Osteoblast (primary cell): ENCODE measurements at regions not wholly inside any gene's neighbourhood (a gene's known extent, or its start where the extent isn't known, plus 50 kb on each side); places are given as distances from the start of the nearest gene placed in this dataset.
"Not testable (repeated sequence)": the region's sequence is repeated elsewhere in the genome, so short reads cannot be mapped to it uniquely, and the experiment has no call there.

Source experiments
- DNase-seq: peaks from one replicate; pipeline ENCODE4 v3.0.0; 2011; ENCODE audit warnings: low spot score, mixed read lengths; ENCODE audit not compliant: insufficient read length; ENCODE audit errors: missing footprints
- H2AFZ ChIP-seq: 2 replicates; pipeline ENCODE4 v1.6.0; 2011; ENCODE audit warnings: mild to moderate bottlenecking, low read length
- H3K27ac ChIP-seq: 2 replicates; pipeline ENCODE4 v1.5.1; 2011; ENCODE audit warnings: mild to moderate bottlenecking, low read depth, low read length, moderate library complexity
- H3K27me3 ChIP-seq: 2 replicates; pipeline ENCODE4 v1.6.0; 2012; ENCODE audit warnings: mild to moderate bottlenecking, control low read depth, inconsistent platforms, low read length, moderate library complexity; ENCODE audit not compliant: insufficient read depth
- H3K36me3 ChIP-seq: 2 replicates; pipeline ENCODE4 v1.5.1; 2011; ENCODE audit warnings: mild to moderate bottlenecking, low read length, control low read depth, moderate library complexity; ENCODE audit not compliant: insufficient read depth
- H3K4me1 ChIP-seq: 2 replicates; pipeline ENCODE4 v1.5.1; 2011; ENCODE audit warnings: mild to moderate bottlenecking, low read length, control low read depth, moderate library complexity; ENCODE audit not compliant: insufficient read depth
- H3K4me2 ChIP-seq: 2 replicates; pipeline ENCODE4 v1.6.0; 2011; ENCODE audit warnings: mild to moderate bottlenecking, low read length; ENCODE audit not compliant: insufficient read depth
- H3K4me3 ChIP-seq: fragments of 200-600 bp; sonication (generic); 3 replicates; pipeline ENCODE4 v1.5.1; 2012; ENCODE audit warnings: mild to moderate bottlenecking, low read length, inconsistent platforms; ENCODE audit not compliant: insufficient read depth
- H3K79me2 ChIP-seq: 2 replicates; pipeline ENCODE4 v1.6.0; 2012; ENCODE audit warnings: mild to moderate bottlenecking, low read length, control low read depth, inconsistent platforms; ENCODE audit not compliant: insufficient read depth
- H3K9me3 ChIP-seq: 2 replicates; pipeline ENCODE4 v1.5.1; 2011; ENCODE audit warnings: low read depth, low read length, control low read depth
- H4K20me1 ChIP-seq: 2 replicates; pipeline ENCODE4 v1.6.0; 2012; ENCODE audit warnings: mild to moderate bottlenecking, low read length, control low read depth; ENCODE audit not compliant: insufficient read depth
- CTCF ChIP-seq: IDR thresholded peaks from 2 replicates; pipeline ENCODE4 v1.5.1; 2011; ENCODE audit warnings: mild to moderate bottlenecking, low read depth, low read length, moderate library complexity; ENCODE audit errors: extremely low read depth

DNA sequence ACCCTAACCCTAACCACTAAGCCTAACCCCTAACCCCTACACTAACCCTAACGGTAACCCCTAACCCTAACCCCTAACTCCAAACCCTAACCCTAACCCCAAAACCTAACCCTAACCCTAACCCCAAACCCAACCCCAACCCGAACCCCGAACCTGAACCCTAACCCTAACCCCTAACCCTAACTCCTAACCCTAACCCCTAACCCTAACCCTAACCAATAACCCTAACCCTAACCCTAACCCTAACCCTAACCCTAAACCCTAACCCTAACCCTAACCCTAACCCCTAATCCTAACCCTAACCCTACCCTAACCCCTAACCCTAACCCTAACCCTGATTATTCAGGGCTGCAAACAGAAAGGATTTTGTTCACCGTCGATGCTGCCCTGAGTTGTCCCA, 144.6 kb upstream of the DUSP22 start:
- DNase-seq, H3K4me3 ChIP-seq, H3K4me2 ChIP-seq, H3K27ac ChIP-seq, H4K20me1 ChIP-seq, H3K9me3 ChIP-seq, H3K36me3 ChIP-seq, H3K79me2 ChIP-seq, H2AFZ ChIP-seq, H3K27me3 ChIP-seq, H3K4me1 ChIP-seq: not testable (repeated sequence)

GRCh38 chr6:148051-148984, 144.0 kb upstream of the DUSP22 start:
- not testable (repeated sequence) for H3K4me2 ChIP-seq, H3K27ac ChIP-seq, H2AFZ ChIP-seq, H4K20me1 ChIP-seq, H3K79me2 ChIP-seq, H3K36me3 ChIP-seq, H3K27me3 ChIP-seq, H3K4me1 ChIP-seq, H3K4me3 ChIP-seq, DNase-seq, H3K9me3 ChIP-seq
- TF ChIP-seq CTCF: peak; percentile 17

- not testable (repeated sequence) for H3K79me2 ChIP-seq, H4K20me1 ChIP-seq, H3K9me3 ChIP-seq, H3K4me1 ChIP-seq, H2AFZ ChIP-seq, H3K4me2 ChIP-seq, H3K27ac ChIP-seq, H3K4me3 ChIP-seq, H3K36me3 ChIP-seq, H3K27me3 ChIP-seq, DNase-seq
Measured at GRCh38 chr6:150147-150546, 142.1 kb upstream of the DUSP22 start.

DNA sequence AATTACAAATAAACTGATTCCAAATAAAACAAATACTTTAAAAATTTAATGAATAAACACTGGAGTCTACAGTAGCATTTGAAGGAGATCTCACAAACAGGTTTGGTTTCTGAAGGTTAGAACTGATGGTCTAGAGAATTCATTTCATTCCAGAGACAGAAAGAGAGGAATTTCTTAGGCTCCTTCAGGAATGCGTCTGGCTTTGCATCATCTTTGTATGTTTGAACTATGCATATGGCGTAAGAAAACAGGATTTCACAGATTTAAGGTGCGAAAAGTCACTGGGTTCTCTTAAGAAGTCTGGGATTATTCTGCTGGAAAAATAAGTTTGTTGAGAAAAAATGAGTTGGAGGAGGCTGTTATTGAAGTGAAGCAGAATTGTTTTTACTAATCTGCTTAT, 139.9 kb upstream of the DUSP22 start:
- H2AFZ ChIP-seq, H3K9me3 ChIP-seq, H4K20me1 ChIP-seq, H3K4me1 ChIP-seq, H3K27ac ChIP-seq, H3K4me2 ChIP-seq, DNase-seq, H3K4me3 ChIP-seq, H3K36me3 ChIP-seq, H3K27me3 ChIP-seq, H3K79me2 ChIP-seq: not testable (repeated sequence)

DNA sequence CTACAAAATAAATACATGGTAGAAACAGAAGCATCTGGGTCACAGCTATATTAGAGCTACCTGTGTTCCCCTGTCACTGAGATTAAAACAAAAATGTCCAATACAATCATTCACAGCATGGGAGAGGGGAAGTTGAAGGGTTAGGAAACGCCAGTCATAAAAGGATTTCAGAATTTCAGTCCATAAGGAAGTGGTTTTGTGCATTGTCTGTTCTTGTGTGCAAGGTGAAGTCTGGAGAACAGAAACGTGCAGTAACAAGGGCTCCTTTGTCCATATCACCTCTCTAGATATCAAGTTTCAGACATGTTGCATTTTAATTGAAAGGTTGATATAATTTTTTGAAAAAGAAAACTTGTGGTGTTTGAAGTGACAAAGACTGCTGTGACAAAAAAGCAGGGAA, 139.3 kb upstream of the DUSP22 start:
- not testable (repeated sequence) for H3K4me1 ChIP-seq, H2AFZ ChIP-seq, H3K79me2 ChIP-seq, H3K36me3 ChIP-seq, H3K9me3 ChIP-seq, H3K4me3 ChIP-seq, H4K20me1 ChIP-seq, H3K4me2 ChIP-seq, DNase-seq, H3K27me3 ChIP-seq, H3K27ac ChIP-seq

- not testable (repeated sequence) for H3K9me3 ChIP-seq, H3K27me3 ChIP-seq, H4K20me1 ChIP-seq, H3K27ac ChIP-seq, H3K79me2 ChIP-seq, H3K4me1 ChIP-seq, H3K4me2 ChIP-seq, H3K4me3 ChIP-seq, H2AFZ ChIP-seq, DNase-seq, H3K36me3 ChIP-seq
Measured at GRCh38 chr6:153867-154266, 138.4 kb upstream of the DUSP22 start.

DNA sequence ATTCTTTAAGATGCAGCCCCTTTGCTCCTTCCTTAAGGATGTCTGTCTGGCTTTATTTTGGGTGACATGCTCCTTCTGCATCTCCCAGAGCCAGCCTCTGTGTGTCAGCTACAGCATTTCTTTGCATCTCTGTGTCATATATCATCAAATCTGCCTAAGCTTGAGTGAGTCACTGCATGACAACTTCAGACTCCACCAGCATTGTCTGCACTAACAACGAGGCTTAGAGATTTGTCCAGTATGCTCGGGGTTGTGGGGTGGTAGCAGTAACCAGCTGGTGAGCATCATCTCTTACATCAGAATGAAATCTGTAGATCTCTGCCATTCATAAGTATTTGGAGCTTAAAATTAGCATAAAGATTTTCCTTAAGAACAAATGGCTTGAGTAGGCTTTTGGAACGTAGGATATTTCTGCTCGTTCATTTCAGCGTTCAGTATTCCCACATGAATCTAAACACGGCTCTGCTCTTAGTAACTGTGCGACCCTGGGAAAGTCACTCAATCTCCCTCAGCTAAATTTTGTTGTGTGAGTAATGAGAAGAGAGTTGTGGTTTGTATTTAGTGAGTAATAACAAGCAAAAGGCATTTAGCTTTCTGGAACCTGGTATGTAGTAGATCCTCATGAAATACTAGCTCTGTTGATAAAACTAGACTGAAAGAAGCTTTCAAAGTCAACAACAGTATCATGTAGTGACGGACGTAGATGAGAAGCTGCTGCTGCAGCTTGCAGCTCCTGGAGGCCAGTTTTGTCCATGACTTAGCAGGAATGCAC, 137.8 kb upstream of the DUSP22 start:
- not testable (repeated sequence) for H3K4me3 ChIP-seq, H3K36me3 ChIP-seq, H3K9me3 ChIP-seq, H4K20me1 ChIP-seq, H3K27me3 ChIP-seq, H3K4me1 ChIP-seq, H3K79me2 ChIP-seq, DNase-seq, H2AFZ ChIP-seq, H3K27ac ChIP-seq, H3K4me2 ChIP-seq
